CD8-positive, alpha-beta memory T cell (primary cell): ENCODE measurements at regions not wholly inside any gene's neighbourhood (a gene's known extent, or its start where the extent isn't known, plus 50 kb on each side); places are given as distances from the start of the nearest gene placed in this dataset.

Experiments
- CTCF ChIA-PET: fragments of 350-600 bp; sonication (Branson Sonifier 250); formaldehyde crosslinking; loops from one replicate; lab custom pipeline; 2021; ENCODE audit warnings: antibody characterized with exemption; lab: Charles Lee
- POLR2A ChIA-PET: fragments of 350-600 bp; sonication (Branson Sonifier 250); formaldehyde crosslinking; loops from one replicate; lab custom pipeline; 2021; ENCODE audit warnings: antibody characterized with exemption; lab: Charles Lee
- DNase-seq, 5 donors: peaks; one replicate each; pipeline versions ENCODE4 v3.0.0 to v3.0.0-alpha.2; 2020 to 2022; ENCODE audit warnings: mixed read lengths in 1 of 5
- H3K27ac ChIP-seq: one replicate; pipeline ENCODE4 v1.7.0; 2013; ENCODE audit warnings: low read depth, mild to moderate bottlenecking, low read length, moderate library complexity
- H3K27me3 ChIP-seq: 2 replicates; pipeline ENCODE4 v1.7.0; 2013; ENCODE audit warnings: low read length, mild to moderate bottlenecking; ENCODE audit not compliant: insufficient read depth, poor library complexity, severe bottlenecking
- H3K36me3 ChIP-seq: 2 replicates; pipeline ENCODE4 v1.7.0; 2013; ENCODE audit warnings: mild to moderate bottlenecking, low read length, moderate library complexity; ENCODE audit not compliant: insufficient read depth
- H3K4me1 ChIP-seq: 2 replicates; pipeline ENCODE4 v1.7.0; 2013; ENCODE audit warnings: mild to moderate bottlenecking, low read length, moderate library complexity; ENCODE audit not compliant: insufficient read depth
- H3K4me3 ChIP-seq: 2 replicates; pipeline ENCODE4 v1.7.0; 2013; ENCODE audit warnings: mild to moderate bottlenecking, low read length
- H3K9me3 ChIP-seq: 2 replicates; pipeline ENCODE4 v1.7.0; 2013; ENCODE audit warnings: mild to moderate bottlenecking, low read length
- H3K27ac Mint-ChIP-seq, 8 donors: one replicate each; pipeline ENCODE4 v1.8.0; 2020 to 2021; ENCODE audit warnings: mixed read lengths in 8 of 8, mild to moderate bottlenecking in 6 of 8, inconsistent platforms in 3 of 8, moderate library complexity in 3 of 8
- H3K27me3 Mint-ChIP-seq, 2 donors: one replicate each; pipeline ENCODE4 v1.8.0; 2020 to 2021; ENCODE audit warnings: mixed read lengths in 2 of 2, mild to moderate bottlenecking in 1 of 2, moderate library complexity in 1 of 2
- H3K36me3 Mint-ChIP-seq, 3 donors: one replicate each; pipeline ENCODE4 v1.8.0; 2020 to 2021; ENCODE audit warnings: mixed read lengths in 3 of 3, inconsistent platforms in 1 of 3, mild to moderate bottlenecking in 1 of 3
- H3K4me1 Mint-ChIP-seq, 3 donors: one replicate each; pipeline ENCODE4 v1.8.0; 2020 to 2021; ENCODE audit warnings: mixed read lengths in 3 of 3, inconsistent platforms in 1 of 3, mild to moderate bottlenecking in 1 of 3
- H3K4me3 Mint-ChIP-seq, 7 donors: one replicate each; pipeline ENCODE4 v1.8.0; 2020 to 2021; ENCODE audit warnings: mixed read lengths in 7 of 7, mild to moderate bottlenecking in 6 of 7, moderate library complexity in 4 of 7, inconsistent platforms in 2 of 7
- H3K9me3 Mint-ChIP-seq, 5 donors: one replicate each; pipeline ENCODE4 v1.8.0; 2020 to 2022; ENCODE audit warnings: mixed read lengths in 5 of 5, mild to moderate bottlenecking in 3 of 5, moderate library complexity in 2 of 5, inconsistent platforms in 1 of 5

DNA sequence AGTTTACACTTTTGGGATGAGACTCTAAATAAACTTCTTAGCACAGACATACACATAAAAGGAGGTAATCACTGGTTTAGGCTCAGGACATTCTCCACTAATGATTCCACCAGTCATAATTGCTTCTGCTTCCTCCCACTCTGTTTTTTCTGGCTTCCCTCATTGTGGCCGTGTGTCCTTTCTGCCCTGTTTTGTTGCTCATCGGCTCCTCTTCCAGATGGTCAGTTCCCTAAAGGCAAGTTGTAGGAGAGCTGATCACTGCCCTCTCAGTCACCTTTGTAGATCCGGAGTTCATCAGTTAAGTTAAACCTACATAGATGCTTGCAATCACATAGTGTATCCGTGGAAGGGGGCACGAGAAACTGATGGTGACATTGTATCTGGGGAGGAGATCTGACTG lies 200.5 kb upstream of the ARG1 start:
- no peaks in the 10 kb centered on the region for H3K36me3 ChIP-seq
- H3K4me3 Mint-ChIP-seq: no peak overlapping the region
- H3K27ac ChIP-seq: no peak overlapping the region
- no peak overlapping the region for H3K4me3 ChIP-seq
- no peaks in the 10 kb centered on the region for H3K9me3 Mint-ChIP-seq
- peaks cover 0 to 3% of the 10 kb centered on the region in 2 donors for H3K27me3 Mint-ChIP-seq
- peaks cover 0 to 5% (median 1%) of the 10 kb centered on the region in 3 donors for H3K4me1 Mint-ChIP-seq
- ChIA-PET POLR2A (no interaction called here), CTCF (no interaction called here)
- no peaks in the 10 kb centered on the region for H3K4me1 ChIP-seq
- no peaks in the 10 kb centered on the region for H3K9me3 ChIP-seq
- H3K27ac Mint-ChIP-seq: no peak overlapping the region
- peaks cover 0 to 3% (median 0%) of the 10 kb centered on the region in 3 donors for H3K36me3 Mint-ChIP-seq
- no peak for DNase-seq
- no peaks in the 10 kb centered on the region for H3K27me3 ChIP-seq

DNA sequence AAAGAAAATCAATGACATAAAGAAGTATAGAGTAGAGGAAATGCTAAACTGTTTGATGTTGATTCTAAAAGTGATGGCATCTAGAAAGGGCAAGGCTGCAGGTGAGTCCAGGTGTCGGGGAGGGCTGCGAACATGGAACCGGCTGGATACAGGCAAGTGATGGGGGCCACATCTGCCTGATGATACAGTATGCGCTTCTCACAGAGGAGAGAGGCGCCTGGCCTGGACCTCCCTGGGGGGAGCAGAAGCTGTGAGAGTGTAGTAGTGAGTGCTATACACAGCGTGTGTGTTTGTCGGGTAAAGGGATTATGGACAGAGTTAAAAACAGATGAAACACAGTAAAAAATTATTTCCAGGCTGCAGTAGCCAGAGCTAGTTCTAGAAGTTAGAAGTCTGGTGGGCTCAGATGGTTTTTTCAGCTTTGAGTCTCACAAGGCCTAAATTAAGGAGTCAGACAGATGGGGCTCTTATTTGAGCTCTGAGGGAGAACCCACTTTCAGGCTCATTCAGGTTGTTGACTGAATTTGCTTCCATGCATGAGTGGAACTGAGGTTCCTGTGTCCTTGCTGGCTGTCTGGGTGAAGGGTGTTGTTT lies 195.8 kb upstream of the ARG1 start:
- no peaks in the 10 kb centered on the region for H3K9me3 ChIP-seq
- CTCF ChIA-PET: no interaction called here
- Mint-ChIP-seq H3K4me1 (no peaks in the 10 kb centered on the region), H3K27ac (peak overlapping the region in 1 of 8 donors; percentile 20), H3K9me3 (no peaks in the 10 kb centered on the region), H3K36me3 (peaks cover 0 to 6% (median 0%) of the 10 kb centered on the region in 3 donors), H3K4me3 (no peak overlapping the region), H3K27me3 (peaks cover 0 to 3% of the 10 kb centered on the region in 2 donors)
- no peak overlapping the region for H3K4me3 ChIP-seq
- H3K36me3 ChIP-seq: no peaks in the 10 kb centered on the region
- no peaks in the 10 kb centered on the region for H3K4me1 ChIP-seq
- no peak for DNase-seq
- H3K27ac ChIP-seq: no peak overlapping the region
- POLR2A ChIA-PET: no interaction called here
- H3K27me3 ChIP-seq: no peaks in the 10 kb centered on the region

DNA sequence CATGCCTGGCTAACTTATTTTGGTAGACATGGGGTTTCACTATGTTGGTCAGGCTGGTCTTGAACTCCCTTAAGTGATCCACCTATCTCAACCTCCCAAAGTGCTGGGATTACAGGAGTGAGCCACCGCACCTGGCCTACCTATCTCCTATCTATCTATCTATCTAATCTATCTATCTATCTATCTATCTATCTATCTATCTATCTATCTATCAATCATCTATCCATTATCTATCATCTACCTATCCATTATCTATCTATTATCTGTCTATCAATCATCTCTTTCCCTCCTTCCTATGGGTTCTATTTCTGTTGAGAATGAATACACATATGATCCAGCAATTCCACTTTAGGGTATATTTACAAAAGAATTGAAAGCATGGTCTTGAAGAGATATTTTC lies 194.2 kb upstream of the ARG1 start:
- peak overlapping the region in 1 of 8 donors; percentile 23 for H3K27ac Mint-ChIP-seq
- peaks cover 0 to 6% (median 4%) of the 10 kb centered on the region in 3 donors for H3K36me3 Mint-ChIP-seq

DNA sequence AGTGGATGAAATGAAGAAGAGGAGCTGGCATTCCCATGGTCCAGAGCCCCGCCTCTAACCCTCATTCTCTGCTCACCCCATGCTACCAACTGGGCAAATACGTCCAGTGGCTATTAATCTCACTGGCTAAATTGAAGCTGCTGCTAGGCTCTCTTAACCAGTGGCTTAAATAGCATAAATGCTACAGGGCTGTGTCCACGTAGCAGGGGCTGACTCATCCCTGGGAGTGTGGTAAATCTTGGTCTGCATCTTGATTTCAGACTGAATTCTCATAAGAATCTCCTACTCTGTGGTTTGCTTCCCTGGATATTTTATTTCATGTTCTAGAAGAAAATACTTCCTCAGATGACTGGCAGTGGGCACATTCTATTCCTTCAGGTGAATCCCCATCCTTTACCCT lies 193.1 kb upstream of the ARG1 start:
- Histone ChIP-seq H3K27ac (no peak overlapping the region), H3K36me3 (no peaks in the 10 kb centered on the region), H3K27me3 (no peaks in the 10 kb centered on the region), H3K4me1 (no peaks in the 10 kb centered on the region), H3K4me3 (no peak overlapping the region), H3K9me3 (no peaks in the 10 kb centered on the region)
- CTCF ChIA-PET: no interaction called here
- Mint-ChIP-seq H3K27ac (no peak overlapping the region), H3K36me3 (peaks cover 0 to 7% (median 4%) of the 10 kb centered on the region in 3 donors), H3K4me1 (no peaks in the 10 kb centered on the region), H3K27me3 (peaks cover 0 to 2% of the 10 kb centered on the region in 2 donors), H3K9me3 (no peaks in the 10 kb centered on the region), H3K4me3 (no peak overlapping the region)
- POLR2A ChIA-PET: no interaction called here
- DNase-seq: no peak

More for the DNA sequence above, 194.2 kb upstream of the ARG1 start:
- peaks cover 0 to 2% of the 10 kb centered on the region in 2 donors for H3K27me3 Mint-ChIP-seq
- ChIA-PET CTCF (no interaction called here), POLR2A (no interaction called here)
- DNase-seq: no peak
- Histone ChIP-seq H3K27me3 (no peaks in the 10 kb centered on the region), H3K9me3 (no peaks in the 10 kb centered on the region), H3K36me3 (no peaks in the 10 kb centered on the region), H3K27ac (no peak overlapping the region), H3K4me3 (no peak overlapping the region), H3K4me1 (no peaks in the 10 kb centered on the region)
- H3K9me3 Mint-ChIP-seq: no peaks in the 10 kb centered on the region
- no peaks in the 10 kb centered on the region for H3K4me1 Mint-ChIP-seq
- H3K4me3 Mint-ChIP-seq: no peak overlapping the region

DNA sequence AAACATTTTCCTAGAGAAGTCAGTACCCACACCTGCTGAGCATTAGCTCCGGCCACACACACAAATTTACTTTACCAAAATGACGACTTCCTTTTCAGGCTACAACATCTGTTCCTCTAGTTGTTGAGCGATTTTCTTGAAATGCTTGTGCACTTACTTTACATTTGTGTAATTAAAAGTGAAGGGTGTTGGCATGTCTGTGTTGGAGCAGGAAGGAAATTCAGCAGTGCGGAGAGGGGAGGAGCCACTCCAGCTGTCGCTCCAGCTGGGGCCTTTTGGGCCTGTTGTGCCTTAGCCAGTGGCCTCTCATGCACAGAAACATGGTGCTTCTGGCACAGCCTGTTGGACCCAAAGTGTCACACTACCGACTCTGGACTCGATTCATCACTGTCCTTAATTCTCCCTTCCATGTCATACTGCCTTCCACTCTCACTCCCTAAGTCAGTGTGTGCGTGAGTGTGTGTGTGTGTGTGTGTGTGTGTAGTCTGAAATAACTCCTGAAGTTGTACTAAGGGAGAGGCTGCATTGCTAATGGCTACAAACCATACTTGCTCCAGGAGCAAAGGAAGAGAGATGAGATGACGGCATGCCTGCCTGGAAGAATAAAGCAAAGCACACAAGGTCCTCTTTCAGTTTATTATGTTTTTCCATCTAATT lies 191.8 kb upstream of the ARG1 start:
- POLR2A ChIA-PET: no interaction called here
- no peak overlapping the region for H3K27ac Mint-ChIP-seq
- CTCF ChIA-PET: no interaction called here

DNA sequence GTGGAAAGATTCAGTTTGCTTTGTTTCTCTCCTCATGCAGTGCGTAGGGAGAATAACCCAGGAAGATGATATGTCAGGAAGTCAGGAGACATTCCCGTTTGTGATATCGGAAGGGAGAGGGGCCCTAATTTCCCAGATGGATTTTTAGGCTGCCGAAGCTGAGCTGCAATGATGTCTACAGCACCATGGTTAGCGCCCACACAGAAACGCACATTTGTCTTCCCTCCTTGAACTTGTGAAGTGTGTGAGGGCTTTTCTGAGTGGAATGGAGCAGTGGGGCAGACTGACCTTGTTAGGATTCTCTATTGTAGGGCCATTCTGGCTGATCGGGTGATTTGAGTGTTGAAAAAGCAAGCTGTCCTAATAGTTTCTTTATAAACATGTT lies 191.3 kb upstream of the ARG1 start:
- ChIA-PET POLR2A (no interaction called here), CTCF (interaction anchor here (1.4 kb wide), 1 partner anchor 199 kb away, joined by 3 read pairs; no protein-coding TSS in a partner anchor)
- no peak overlapping the region for H3K4me3 ChIP-seq
- H3K36me3 Mint-ChIP-seq: peaks cover 0 to 7% (median 4%) of the 10 kb centered on the region in 3 donors
- no peaks in the 10 kb centered on the region for H3K9me3 ChIP-seq
- DNase-seq: no peak
- no peak overlapping the region for H3K4me3 Mint-ChIP-seq
- no peaks in the 10 kb centered on the region for H3K9me3 Mint-ChIP-seq
- H3K36me3 ChIP-seq: no peaks in the 10 kb centered on the region
- no peaks in the 10 kb centered on the region for H3K27me3 ChIP-seq
- no peak overlapping the region for H3K27ac ChIP-seq
- peaks cover 0 to 2% of the 10 kb centered on the region in 2 donors for H3K27me3 Mint-ChIP-seq
- H3K4me1 ChIP-seq: no peaks in the 10 kb centered on the region
- H3K27ac Mint-ChIP-seq: no peak overlapping the region
- no peaks in the 10 kb centered on the region for H3K4me1 Mint-ChIP-seq

More for the DNA sequence above, 191.8 kb upstream of the ARG1 start:
- Histone ChIP-seq H3K9me3 (no peaks in the 10 kb centered on the region), H3K4me1 (no peaks in the 10 kb centered on the region), H3K27me3 (no peaks in the 10 kb centered on the region), H3K36me3 (no peaks in the 10 kb centered on the region), H3K4me3 (no peak overlapping the region), H3K27ac (no peak overlapping the region)
- no peaks in the 10 kb centered on the region for H3K4me1 Mint-ChIP-seq
- DNase-seq: no peak
- H3K9me3 Mint-ChIP-seq: no peaks in the 10 kb centered on the region
- no peak overlapping the region for H3K4me3 Mint-ChIP-seq
- peaks cover 0 to 7% (median 4%) of the 10 kb centered on the region in 3 donors for H3K36me3 Mint-ChIP-seq
- peaks cover 0 to 2% of the 10 kb centered on the region in 2 donors for H3K27me3 Mint-ChIP-seq

DNA sequence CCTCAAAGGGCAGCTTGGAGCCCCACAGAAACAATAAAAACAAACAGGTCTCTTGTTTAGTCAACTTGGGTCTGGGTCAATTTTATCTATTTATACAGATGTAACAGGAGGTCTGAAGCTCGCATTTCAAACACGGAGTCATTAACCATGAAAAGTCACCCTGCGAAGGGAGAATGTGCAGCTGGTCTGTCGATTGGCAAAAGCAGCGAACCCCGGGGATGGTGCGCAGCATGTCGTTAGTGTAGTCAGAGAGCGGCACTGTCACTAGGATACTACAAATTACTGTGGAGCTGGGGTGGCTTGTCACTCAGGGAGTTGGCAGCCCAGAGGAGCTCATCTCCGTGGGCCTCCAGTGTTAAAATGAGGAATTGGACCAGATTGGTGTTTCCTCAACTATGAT lies 190.4 kb upstream of the ARG1 start:
- ChIA-PET POLR2A (no interaction called here), CTCF (interaction anchor here (1.4 kb wide), 1 partner anchor 200 kb away, joined by 3 read pairs; no protein-coding TSS in a partner anchor)
- H3K9me3 ChIP-seq: no peaks in the 10 kb centered on the region
- H3K27ac ChIP-seq: no peak overlapping the region
- H3K36me3 Mint-ChIP-seq: peaks cover 0 to 7% (median 4%) of the 10 kb centered on the region in 3 donors
- DNase-seq: no peak
- no peaks in the 10 kb centered on the region for H3K27me3 ChIP-seq
- H3K4me3 ChIP-seq: no peak overlapping the region
- no peak overlapping the region for H3K4me3 Mint-ChIP-seq
- peaks cover 0 to 6% of the 10 kb centered on the region in 2 donors for H3K27me3 Mint-ChIP-seq
- no peaks in the 10 kb centered on the region for H3K9me3 Mint-ChIP-seq
- no peaks in the 10 kb centered on the region for H3K36me3 ChIP-seq
- no peaks in the 10 kb centered on the region for H3K4me1 Mint-ChIP-seq
- no peaks in the 10 kb centered on the region for H3K4me1 ChIP-seq
- no peak overlapping the region for H3K27ac Mint-ChIP-seq
